ENCODE measurements at regions not wholly inside any gene's neighbourhood (a gene's known extent, or its start where the extent isn't known, plus 50 kb on each side); places are given as distances from the start of the nearest gene placed in this dataset.

- no peak for TF ChIP-seq CTCF (conservative IDR thresholded peaks at IDR 0.05; ENCODE audit: low read length)
- TF ChIP-seq EZH2phosphoT487 (IDR thresholded peaks at IDR 0.05; ENCODE audit: borderline replicate concordance): no peak
Measured at GRCh38 chr18:30568333-30568732, 474.2 kb downstream of the DSC3 start.
